A549 (cell line): ENCODE measurements at regions not wholly inside any gene's neighbourhood (a gene's known extent, or its start where the extent isn't known, plus 50 kb on each side); places are given as distances from the start of the nearest gene placed in this dataset.

ENCODE experiments used
- CBX2 ChIP-seq: fragments of 200-600 bp; sonication (generic); IDR thresholded peaks from 2 replicates; pipeline ENCODE4 v1.6.1; 2016; ENCODE audit warnings: low read depth, mild to moderate bottlenecking, borderline replicate concordance
- FOSL2 ChIP-seq, 2 experiments: fragments of 450-650 bp in 1 of 2; fragments of >200 bp in 1 of 2; sonication (Bioruptor Twin) in 1 of 2; formaldehyde crosslinking; IDR thresholded peaks; 2 replicates each; pipeline versions ENCODE4 v1.5.0 to v1.6.1; 2016 to 2020; ENCODE audit warnings: mild to moderate bottlenecking in 1 of 2, moderate library complexity in 1 of 2
- HDAC2 ChIP-seq: fragments of 200-600 bp; sonication (generic); IDR thresholded peaks from 2 replicates; pipeline ENCODE4 v1.6.1; 2016
- MAX ChIP-seq: IDR thresholded peaks from 2 replicates; pipeline ENCODE4 v1.6.1; 2012
- MYC ChIP-seq: IDR thresholded peaks from 2 replicates; pipeline ENCODE4 v1.6.1; 2012; ENCODE audit warnings: mild to moderate bottlenecking, inconsistent platforms, low read length, improper control_type of control experiment, borderline replicate concordance
- POLR2A ChIP-seq: IDR thresholded peaks from 2 replicates; pipeline ENCODE4 v1.6.1; 2012; ENCODE audit warnings: mild to moderate bottlenecking, low read length
- RAD21 ChIP-seq, 2 experiments: fragments of >200 bp in 1 of 2; sonication (Bioruptor Twin) in 1 of 2; formaldehyde crosslinking in 1 of 2; IDR thresholded peaks in 1 of 2; conservative IDR thresholded peaks in 1 of 2; 2 replicates in 1 of 2; 3 replicates in 1 of 2; pipeline ENCODE4 v1.6.1; 2012 to 2018; ENCODE audit warnings: inconsistent platforms in 1 of 2
- RFX5 ChIP-seq: fragments of 450-650 bp; IDR thresholded peaks from 2 replicates; pipeline ENCODE4 v1.7.1; 2014; ENCODE audit warnings: antibody characterized with exemption, mild to moderate bottlenecking, moderate library complexity
- TF ChIP-seq, protein P1 (sequence below): fragments of >200 bp; sonication (Bioruptor Twin); formaldehyde crosslinking; IDR thresholded peaks from 3 replicates; pipeline ENCODE4 v1.5.1; 2016

DNA sequence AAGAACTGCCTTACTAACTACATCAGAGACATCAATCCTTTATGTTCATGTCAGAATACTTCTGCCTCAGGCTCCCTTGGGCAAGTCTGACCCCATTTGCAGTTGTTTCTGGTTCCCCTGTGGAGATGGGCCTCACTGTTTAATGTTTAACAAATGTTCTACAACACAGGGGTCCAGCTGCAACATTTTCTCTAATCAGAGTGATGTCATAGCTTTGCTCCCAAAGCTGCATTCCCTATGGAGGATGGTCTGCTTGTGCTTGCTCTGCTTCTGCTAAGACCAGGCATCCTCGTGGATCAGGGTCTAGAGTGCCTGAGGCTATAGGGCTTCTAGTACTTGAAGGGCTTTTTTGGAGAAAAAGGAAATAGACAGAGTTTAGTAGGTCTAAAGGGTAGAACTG lies 1071.2 kb downstream of the TTLL7 start:
- TF ChIP-seq MAX (no peak), CBX2 (no peak), POLR2A (no peak), MYC (no peak), FOSL2 (IDR thresholded peaks at IDR 0.05) (no peak), FOSL2 (CRISPR knock-in tag; IDR thresholded peaks at IDR 0.05) (no peak), RFX5 (no peak), HDAC2 (no peak), RAD21 (conservative IDR thresholded peaks at IDR 0.05 in 1 of 2, IDR thresholded peaks at IDR 0.05 in 1 of 2) (no peak)
- TF ChIP-seq, protein P1, sequence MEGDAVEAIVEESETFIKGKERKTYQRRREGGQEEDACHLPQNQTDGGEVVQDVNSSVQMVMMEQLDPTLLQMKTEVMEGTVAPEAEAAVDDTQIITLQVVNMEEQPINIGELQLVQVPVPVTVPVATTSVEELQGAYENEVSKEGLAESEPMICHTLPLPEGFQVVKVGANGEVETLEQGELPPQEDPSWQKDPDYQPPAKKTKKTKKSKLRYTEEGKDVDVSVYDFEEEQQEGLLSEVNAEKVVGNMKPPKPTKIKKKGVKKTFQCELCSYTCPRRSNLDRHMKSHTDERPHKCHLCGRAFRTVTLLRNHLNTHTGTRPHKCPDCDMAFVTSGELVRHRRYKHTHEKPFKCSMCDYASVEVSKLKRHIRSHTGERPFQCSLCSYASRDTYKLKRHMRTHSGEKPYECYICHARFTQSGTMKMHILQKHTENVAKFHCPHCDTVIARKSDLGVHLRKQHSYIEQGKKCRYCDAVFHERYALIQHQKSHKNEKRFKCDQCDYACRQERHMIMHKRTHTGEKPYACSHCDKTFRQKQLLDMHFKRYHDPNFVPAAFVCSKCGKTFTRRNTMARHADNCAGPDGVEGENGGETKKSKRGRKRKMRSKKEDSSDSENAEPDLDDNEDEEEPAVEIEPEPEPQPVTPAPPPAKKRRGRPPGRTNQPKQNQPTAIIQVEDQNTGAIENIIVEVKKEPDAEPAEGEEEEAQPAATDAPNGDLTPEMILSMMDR, result no peak
